GM19452 (cell line): ENCODE measurements at regions not wholly inside any gene's neighbourhood (a gene's known extent, or its start where the extent isn't known, plus 50 kb on each side); places are given as distances from the start of the nearest gene placed in this dataset.
"Not testable (repeated sequence)": the region's sequence is repeated elsewhere in the genome, so short reads cannot be mapped to it uniquely, and the experiment has no call there.

Experiments
- ATAC-seq: cut with Tn5 transposase; IDR thresholded peaks from one replicate; pipeline ENCODE4 v1.9.1; 2021; ENCODE audit not compliant: unreplicated experiment

DNA sequence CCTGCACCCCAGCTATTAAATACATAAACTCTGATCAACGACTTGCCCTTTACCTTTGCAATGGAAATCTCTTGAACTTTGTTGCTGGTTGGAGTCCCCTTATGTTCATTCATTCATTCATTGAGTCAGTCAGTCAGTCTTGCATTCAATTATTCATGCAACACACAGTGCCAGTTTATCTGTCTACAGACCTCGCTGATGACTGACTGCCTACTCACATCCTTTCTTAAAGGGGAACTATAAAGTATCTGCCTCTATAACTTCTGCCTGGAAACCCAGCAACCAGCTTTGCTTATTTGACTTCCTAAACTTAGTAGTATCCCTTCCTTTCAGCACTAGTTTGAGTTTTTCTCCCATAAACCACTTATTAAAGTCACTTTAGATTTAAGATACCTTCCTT is 620.8 kb upstream of the ADGRL3 start:
- ATAC-seq = no peak

- no peak for ATAC-seq
Observed at GRCh38 chr4:60581919-60582536, 618.1 kb upstream of the ADGRL3 start.

DNA sequence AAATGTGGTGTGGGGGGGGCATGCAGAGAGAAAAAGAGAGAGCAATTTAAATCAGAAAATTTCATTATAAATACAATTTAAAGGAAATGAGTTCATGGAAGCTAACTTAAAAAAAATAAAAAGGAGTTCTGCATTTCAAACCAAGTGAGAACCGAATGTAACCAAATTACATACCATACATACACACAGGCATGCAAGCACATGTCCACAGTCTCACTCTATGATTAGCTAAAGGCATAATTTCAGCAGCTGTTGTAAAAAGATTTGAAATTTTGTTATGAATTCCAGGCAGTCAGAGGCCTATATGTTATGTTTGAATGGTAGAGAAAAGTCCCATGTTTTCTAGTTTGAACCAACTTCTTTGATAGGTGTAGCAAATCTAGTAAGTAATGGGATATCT is 611.6 kb upstream of the ADGRL3 start:
- no peak for ATAC-seq

- ATAC-seq = no peak
Observed at GRCh38 chr4:60589425-60589824, 610.7 kb upstream of the ADGRL3 start.

DNA sequence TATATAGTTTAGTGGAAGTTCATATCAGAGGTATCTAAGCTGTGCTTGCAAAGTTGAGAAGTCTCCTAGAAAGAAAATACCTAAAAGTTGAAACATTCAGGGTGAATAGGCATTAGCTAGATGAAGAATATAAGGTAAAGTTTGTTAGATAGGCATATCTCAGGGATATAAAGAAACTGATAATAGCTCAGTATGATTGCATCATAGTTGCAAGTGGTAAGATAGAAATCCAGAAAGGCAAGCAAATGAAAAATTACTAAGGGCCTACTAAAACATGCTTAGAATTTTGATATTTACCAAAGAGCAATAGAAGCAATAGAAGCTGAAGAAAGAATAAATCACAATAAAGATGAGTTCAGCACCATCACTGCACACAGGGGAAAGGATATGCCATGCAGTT is 610.0 kb upstream of the ADGRL3 start:
- no peak for ATAC-seq

DNA sequence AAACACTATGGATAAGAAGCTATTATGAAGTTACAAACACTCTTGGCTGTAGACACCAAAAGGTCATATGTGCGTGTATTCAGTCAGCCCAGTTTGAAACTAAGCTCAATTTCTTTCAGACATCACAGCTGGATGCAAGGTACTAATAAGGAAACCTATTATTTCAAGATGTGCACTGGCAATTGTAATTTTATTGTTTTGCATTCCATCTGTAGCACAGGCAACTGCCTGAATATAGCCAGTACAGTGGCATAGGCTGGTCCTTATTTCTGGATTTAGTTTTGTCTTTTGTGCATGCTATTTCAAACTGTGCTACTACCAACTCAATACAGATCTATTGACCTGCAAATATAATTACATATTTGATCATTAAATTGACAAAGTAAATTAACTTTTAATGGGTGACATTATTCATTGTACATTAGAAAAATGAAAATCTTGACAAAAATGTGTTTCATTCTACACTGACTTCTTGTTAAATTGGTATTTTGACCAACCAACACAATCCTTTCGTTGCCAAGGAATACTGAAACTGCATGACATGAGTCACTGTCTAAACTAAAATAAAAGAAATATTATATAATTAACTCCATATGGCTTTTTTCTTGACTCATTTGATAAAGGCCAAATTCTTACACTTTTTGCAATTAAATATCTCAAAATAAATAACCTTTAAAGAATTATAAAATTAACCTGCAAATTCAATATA is 594.3 kb upstream of the ADGRL3 start:
- ATAC-seq = no peak

DNA sequence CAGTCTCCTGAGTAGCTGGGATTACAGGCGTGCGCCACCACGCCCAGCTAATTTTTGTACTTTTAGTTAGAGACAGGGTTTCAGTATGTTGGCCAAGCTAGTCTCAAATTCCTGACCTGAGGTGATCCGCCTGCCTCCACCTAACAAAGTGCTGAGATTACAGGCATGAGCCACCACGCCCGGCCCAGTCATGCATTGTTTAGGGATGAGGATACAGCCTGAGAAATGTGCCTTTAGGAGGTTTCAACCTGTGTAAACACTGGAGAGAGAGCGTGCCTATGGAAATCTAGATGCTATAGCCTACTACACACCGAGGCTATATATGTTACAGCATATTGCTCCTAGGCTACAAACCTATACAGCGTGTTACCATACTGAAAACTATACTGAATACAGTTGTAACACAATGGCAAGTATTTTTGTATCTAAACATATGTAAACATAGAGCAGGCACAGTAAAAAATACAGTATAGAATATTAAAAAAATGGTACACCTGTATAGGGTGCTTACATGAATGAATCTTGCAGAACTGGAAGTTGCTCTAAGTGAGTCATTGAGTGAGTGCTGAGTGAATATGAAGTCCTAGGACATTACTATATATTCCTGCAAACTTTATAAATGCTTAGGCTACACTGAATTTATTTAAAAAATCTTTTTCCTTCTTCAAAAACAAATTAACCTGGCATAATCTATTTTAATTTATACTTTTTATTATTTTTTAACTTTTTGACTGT is 588.2 kb upstream of the ADGRL3 start:
- ATAC-seq = no peak

- no peak for ATAC-seq
Observed at GRCh38 chr4:60617731-60618130, 582.4 kb upstream of the ADGRL3 start.

DNA sequence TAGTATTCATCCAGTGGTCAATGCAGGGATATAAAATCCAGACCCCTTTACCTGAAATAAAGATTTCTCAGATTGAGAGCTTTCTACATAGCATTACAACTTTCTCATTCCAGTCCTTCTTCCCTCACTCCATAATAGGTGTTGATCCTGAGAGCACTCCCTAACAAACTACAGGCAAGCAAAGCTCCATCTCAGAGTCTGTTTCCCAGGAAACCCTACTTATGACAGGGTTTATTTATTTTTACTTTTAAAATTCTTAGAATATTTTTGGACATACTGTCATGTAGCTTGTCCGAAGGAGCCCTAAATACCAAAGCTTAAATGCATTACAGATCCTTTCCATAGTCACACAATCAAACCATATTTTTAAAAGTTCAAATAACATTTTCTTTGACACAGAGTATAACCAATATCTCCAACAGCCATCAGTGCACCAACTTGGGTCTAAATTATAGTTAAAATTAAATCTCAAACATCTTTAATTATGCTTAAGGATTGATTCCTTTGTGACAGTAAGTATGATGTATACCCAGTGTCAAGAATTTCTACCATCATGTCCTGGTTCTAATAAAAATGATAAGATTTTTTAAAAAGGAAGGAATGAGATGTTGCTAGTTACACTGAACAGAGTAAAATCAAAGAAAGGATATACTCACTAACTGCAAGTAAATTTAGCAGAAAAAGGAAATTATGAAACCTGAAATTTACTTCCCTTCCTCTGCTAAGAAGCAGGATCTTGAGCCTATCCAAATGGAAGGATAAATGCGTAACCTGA is 580.4 kb upstream of the ADGRL3 start:
- no peak for ATAC-seq

DNA sequence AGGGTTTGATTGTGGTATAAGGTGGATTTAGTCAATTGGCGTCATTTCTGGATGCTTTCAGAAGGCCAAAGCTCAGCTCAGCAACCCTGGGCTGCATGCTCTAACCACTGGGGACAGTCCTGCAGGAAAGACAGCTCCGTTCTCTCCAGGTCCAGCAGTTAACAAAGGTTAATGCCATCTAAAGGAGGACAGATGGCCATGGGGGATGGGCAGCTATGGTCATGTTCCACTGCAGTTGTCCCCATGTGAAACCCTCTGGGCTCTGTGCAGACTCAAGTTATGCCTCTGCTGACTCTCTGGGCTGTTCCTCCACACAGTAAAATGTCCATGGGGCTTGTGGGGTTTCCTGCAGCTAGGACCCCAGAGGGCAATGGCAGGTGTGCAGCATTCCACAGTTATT is 562.1 kb upstream of the ADGRL3 start:
- ATAC-seq = no peak

DNA sequence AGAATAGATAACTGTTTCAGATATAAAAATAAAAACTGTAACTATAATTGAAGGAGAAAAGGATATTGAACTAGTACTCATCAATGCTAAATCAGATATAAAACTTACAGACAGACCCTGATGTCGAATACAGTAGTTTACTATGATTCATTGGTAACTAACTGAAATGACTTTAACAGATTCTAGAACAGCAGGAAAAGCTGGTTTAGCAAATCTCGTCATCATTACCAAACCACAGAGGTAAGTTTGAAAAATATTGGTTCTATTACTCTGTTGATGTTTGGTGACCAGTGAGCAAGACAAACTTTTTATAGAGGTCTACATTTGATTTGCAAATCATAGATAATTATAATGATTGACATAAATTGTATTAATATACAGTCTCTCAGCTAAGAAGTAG is 551.4 kb upstream of the ADGRL3 start:
- ATAC-seq = no peak

GRCh38 chr4:60652933-60653332 is 547.2 kb upstream of the ADGRL3 start:
- no peak for ATAC-seq

DNA sequence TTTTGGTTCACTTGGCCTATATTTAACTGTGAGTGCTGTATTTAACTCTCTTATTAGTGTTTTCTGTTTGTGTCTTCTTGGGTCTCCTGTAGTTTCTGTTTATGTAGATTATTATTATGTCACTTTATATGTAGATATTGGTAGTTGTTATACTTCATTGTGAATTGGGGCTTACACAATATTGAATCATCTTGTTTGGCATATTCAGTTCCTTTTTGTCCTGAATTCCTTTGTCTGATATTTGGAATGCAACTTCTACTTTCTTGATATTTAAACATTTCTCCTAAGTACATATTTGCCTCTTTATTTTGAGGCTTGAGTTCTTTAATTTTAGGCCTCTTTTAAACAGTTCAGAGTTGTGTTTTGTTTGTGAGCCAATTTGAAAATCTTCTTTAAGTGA is 544.8 kb upstream of the ADGRL3 start:
- ATAC-seq = no peak

- no peak for ATAC-seq
Observed at GRCh38 chr4:60656171-60656570, 544.0 kb upstream of the ADGRL3 start.

- ATAC-seq = no peak
Observed at GRCh38 chr4:60657041-60657440, 543.1 kb upstream of the ADGRL3 start.

- ATAC-seq = no peak
Observed at GRCh38 chr4:60657807-60658206, 542.3 kb upstream of the ADGRL3 start.

- no peak for ATAC-seq
Observed at GRCh38 chr4:60663769-60664168, 536.4 kb upstream of the ADGRL3 start.

- no peak for ATAC-seq
Observed at GRCh38 chr4:60682901-60683300, 517.2 kb upstream of the ADGRL3 start.

- ATAC-seq = no peak
Observed at GRCh38 chr4:60683357-60683756, 516.8 kb upstream of the ADGRL3 start.

GRCh38 chr4:60683973-60684372 is 516.2 kb upstream of the ADGRL3 start:
- no peak for ATAC-seq

DNA sequence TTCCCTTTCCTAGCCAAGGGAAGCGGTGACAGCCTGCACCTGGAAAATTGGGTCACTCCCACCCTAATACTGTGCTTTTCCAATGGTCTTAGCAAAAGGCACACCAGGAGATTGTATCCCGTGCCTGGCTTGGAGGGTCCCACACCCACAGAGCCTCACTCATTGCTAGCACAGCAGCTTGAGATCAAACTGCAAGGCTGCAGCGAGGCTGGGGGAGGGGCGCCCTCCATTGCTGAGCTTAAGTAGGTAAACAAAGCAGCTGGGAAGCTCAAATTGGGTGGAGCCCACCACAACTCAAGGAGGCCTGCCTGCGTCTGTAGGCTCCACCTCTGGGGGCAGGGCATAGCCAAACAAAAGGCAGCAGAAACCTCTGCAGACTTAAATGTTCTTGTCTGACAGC is 504.1 kb upstream of the ADGRL3 start:
- ATAC-seq = not testable (repeated sequence)

GRCh38 chr4:60709061-60709460 is 491.1 kb upstream of the ADGRL3 start:
- no peak for ATAC-seq
